ENCODE measurements at regions not wholly inside any gene's neighbourhood (a gene's known extent, or its start where the extent isn't known, plus 50 kb on each side); places are given as distances from the start of the nearest gene placed in this dataset.

DNA sequence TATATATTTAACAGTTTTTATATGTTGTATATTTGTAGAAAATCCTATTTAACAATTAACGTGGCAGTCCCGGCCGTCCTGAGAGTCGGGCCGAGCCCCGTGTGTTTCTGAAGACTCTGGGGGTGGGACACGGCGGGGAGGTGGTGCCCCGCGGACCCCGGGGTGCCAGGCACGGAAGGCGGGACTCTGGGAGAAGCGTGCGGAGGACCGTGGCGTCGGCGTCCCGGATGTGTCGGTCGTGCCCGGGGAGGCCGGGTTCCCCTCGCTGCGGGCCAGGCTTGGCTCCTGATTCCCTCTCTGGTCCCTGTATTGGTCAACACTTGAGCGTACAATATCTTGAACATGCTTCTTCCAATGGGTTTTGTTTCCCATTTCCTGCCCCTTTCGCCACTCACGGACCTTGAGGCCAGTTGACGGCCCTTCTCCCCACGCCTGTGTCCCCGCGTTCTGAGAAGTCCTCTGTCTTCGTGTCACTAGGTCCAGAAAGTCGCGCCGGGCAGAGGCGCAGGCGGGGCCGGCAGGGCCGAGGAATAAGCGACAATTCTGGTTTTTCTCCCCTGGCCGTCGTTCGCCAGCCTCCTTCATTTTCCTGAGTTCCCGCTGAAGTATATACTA is 1076.7 kb downstream of the BRD1 start:
- Histone ChIP-seq H2AFZ (ENCODE audit: low read length) (no peak overlapping the region), H3F3A (ENCODE audit: low read length, unreplicated experiment) (no peaks in the 10 kb centered on the region), H3K27me3 (ENCODE audit: low read length) (no peaks in the 10 kb centered on the region), H3K79me2 (ENCODE audit: low read length) (no peaks in the 10 kb centered on the region), H3K9me3 (ENCODE audit: low read length) (no peaks in the 10 kb centered on the region), H3K4me2 (ENCODE audit: low read length) (no peak overlapping the region), H3K9ac (ENCODE audit: low read length) (no peak overlapping the region), H3K4me3 (ENCODE audit: low read length) (no peak overlapping the region), H3K9me2 (replicated peaks; ENCODE audit: low read length) (no peaks in the 10 kb centered on the region), H4K20me1 (ENCODE audit: low read length) (no peaks in the 10 kb centered on the region), H3K36me3 (ENCODE audit: low read depth, low read length) (no peaks in the 10 kb centered on the region), H3K27ac (ENCODE audit: low read length) (no peak overlapping the region), H3K4me1 (ENCODE audit: insufficient read depth, low read length) (no peaks in the 10 kb centered on the region)
- TF ChIP-seq, protein P1, sequence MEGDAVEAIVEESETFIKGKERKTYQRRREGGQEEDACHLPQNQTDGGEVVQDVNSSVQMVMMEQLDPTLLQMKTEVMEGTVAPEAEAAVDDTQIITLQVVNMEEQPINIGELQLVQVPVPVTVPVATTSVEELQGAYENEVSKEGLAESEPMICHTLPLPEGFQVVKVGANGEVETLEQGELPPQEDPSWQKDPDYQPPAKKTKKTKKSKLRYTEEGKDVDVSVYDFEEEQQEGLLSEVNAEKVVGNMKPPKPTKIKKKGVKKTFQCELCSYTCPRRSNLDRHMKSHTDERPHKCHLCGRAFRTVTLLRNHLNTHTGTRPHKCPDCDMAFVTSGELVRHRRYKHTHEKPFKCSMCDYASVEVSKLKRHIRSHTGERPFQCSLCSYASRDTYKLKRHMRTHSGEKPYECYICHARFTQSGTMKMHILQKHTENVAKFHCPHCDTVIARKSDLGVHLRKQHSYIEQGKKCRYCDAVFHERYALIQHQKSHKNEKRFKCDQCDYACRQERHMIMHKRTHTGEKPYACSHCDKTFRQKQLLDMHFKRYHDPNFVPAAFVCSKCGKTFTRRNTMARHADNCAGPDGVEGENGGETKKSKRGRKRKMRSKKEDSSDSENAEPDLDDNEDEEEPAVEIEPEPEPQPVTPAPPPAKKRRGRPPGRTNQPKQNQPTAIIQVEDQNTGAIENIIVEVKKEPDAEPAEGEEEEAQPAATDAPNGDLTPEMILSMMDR (conservative IDR thresholded peaks at IDR 0.05; ENCODE audit: low read depth, low read length): no peak
- TF ChIP-seq EZH2phosphoT487 (IDR thresholded peaks at IDR 0.05; ENCODE audit: borderline replicate concordance, low read length) (no peak), EZH2 (IDR thresholded peaks at IDR 0.05; ENCODE audit: low read length, unreplicated experiment) (no peak)
- ChIA-PET CTCF (no interaction called here), POLR2A (ENCODE audit: unreplicated experiment) (no interaction called here)
- intact Hi-C loops (cut with micrococcal nuclease): no loop called here
- DNase-seq: no peak
- no TSS peak for BruUV-seq (replicated peaks)
- no peak for ATAC-seq

DNA sequence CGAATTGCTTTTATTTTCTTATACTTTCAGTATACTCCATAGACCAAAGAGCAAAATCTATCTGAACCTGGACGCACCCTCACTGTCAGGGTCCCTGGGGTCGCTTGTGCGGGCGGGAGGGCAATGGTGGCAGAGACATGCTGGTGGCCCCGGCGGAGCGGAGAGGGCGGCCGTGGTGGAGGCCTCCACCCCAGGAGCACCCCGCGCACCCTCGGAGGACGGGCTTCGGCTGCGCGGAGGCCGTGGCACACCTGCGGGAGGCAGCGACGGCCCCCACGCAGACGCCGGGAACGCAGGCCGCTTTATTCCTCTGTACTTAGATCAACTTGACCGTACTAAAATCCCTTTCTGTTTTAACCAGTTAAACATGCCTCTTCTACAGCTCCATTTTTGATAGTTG is 1077.4 kb downstream of the BRD1 start:
- H2AFZ ChIP-seq (ENCODE audit: low read length): no peak overlapping the region
- no peaks in the 10 kb centered on the region for H3K4me1 ChIP-seq (ENCODE audit: insufficient read depth, low read length)
- BruUV-seq (replicated peaks): no TSS peak
- intact Hi-C loops (cut with micrococcal nuclease): no loop called here
- no peaks in the 10 kb centered on the region for H3K9me2 ChIP-seq (replicated peaks; ENCODE audit: low read length)
- ChIA-PET CTCF (no interaction called here), POLR2A (ENCODE audit: unreplicated experiment) (no interaction called here)
- no peak overlapping the region for H3K4me2 ChIP-seq (ENCODE audit: low read length)
- no peaks in the 10 kb centered on the region for H3K9me3 ChIP-seq (ENCODE audit: low read length)
- ATAC-seq (no peak), DNase-seq (no peak)
- no peaks in the 10 kb centered on the region for H4K20me1 ChIP-seq (ENCODE audit: low read length)
- no peak overlapping the region for H3K9ac ChIP-seq (ENCODE audit: low read length)
- H3F3A ChIP-seq (ENCODE audit: low read length, unreplicated experiment): no peaks in the 10 kb centered on the region
- H3K27me3 ChIP-seq (ENCODE audit: low read length): no peaks in the 10 kb centered on the region
- H3K27ac ChIP-seq (ENCODE audit: low read length): no peak overlapping the region
- TF ChIP-seq, protein P1 (conservative IDR thresholded peaks at IDR 0.05; ENCODE audit: low read depth, low read length): no peak
- no peak for TF ChIP-seq EZH2phosphoT487 (IDR thresholded peaks at IDR 0.05; ENCODE audit: borderline replicate concordance, low read length)
- no peak for TF ChIP-seq EZH2 (IDR thresholded peaks at IDR 0.05; ENCODE audit: low read length, unreplicated experiment)
- no peak overlapping the region for H3K4me3 ChIP-seq (ENCODE audit: low read length)
- H3K36me3 ChIP-seq (ENCODE audit: low read depth, low read length): no peaks in the 10 kb centered on the region
- no peaks in the 10 kb centered on the region for H3K79me2 ChIP-seq (ENCODE audit: low read length)

DNA sequence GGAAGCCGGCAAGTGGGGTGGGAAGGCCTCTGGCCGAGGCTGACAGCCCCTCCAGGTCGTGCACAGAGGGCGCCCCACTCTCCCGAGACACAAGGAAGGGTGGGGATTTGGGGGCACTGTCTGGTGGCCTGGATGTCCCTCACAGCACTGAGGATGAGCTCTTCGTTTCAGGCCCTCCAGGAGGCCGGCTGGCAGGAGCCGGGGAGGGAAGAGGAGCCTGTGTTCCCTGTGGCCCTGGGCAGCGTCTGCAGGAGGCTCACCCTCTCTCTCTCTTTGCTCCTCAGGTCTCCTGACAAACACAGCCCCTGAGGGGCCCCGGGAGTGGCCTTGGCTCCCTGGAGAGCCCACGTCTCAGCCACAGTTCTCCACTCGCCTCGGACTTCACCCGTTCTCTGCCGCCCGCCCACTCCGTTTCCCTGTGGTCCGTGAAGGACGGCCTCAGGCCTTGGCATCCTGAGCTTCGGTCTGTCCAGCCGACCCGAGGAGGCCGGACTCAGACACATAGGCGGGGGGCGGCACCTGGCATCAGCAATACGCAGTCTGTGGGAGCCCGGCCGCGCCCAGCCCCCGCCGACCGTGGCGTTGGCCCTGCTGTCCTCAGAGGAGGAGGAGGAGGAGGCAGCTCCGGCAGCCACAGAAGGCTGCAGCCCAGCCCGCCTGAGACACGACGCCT is 1078.0 kb downstream of the BRD1 start:
- Histone ChIP-seq H3K27me3 (ENCODE audit: low read length) (no peaks in the 10 kb centered on the region), H3K79me2 (ENCODE audit: low read length) (no peaks in the 10 kb centered on the region), H3K4me3 (ENCODE audit: low read length) (no peak overlapping the region), H3K9me3 (ENCODE audit: low read length) (no peaks in the 10 kb centered on the region), H3K4me2 (ENCODE audit: low read length) (no peak overlapping the region), H3K4me1 (ENCODE audit: insufficient read depth, low read length) (no peaks in the 10 kb centered on the region), H4K20me1 (ENCODE audit: low read length) (no peaks in the 10 kb centered on the region), H3K9ac (ENCODE audit: low read length) (no peak overlapping the region), H3K9me2 (replicated peaks; ENCODE audit: low read length) (no peaks in the 10 kb centered on the region), H3K36me3 (ENCODE audit: low read depth, low read length) (no peaks in the 10 kb centered on the region), H3K27ac (ENCODE audit: low read length) (no peak overlapping the region), H3F3A (ENCODE audit: low read length, unreplicated experiment) (no peaks in the 10 kb centered on the region), H2AFZ (ENCODE audit: low read length) (no peak overlapping the region)
- ChIA-PET CTCF (no interaction called here), POLR2A (ENCODE audit: unreplicated experiment) (no interaction called here)
- intact Hi-C loops (cut with micrococcal nuclease): no loop called here
- no peak for TF ChIP-seq EZH2 (IDR thresholded peaks at IDR 0.05; ENCODE audit: low read length, unreplicated experiment)
- ATAC-seq (no peak), DNase-seq (no peak)
- no TSS peak for BruUV-seq (replicated peaks)

Measured in PC-3 (cell line).